HG02870 (cell line): ENCODE measurements at regions not wholly inside any gene's neighbourhood (a gene's known extent, or its start where the extent isn't known, plus 50 kb on each side); places are given as distances from the start of the nearest gene placed in this dataset.
"Not testable (repeated sequence)": the region's sequence is repeated elsewhere in the genome, so short reads cannot be mapped to it uniquely, and the experiment has no call there.

Experiments
- ATAC-seq: cut with Tn5 transposase; IDR thresholded peaks from one replicate; pipeline ENCODE4 v1.9.1; 2021; ENCODE audit warnings: mild to moderate bottlenecking, moderate library complexity; ENCODE audit not compliant: unreplicated experiment

DNA sequence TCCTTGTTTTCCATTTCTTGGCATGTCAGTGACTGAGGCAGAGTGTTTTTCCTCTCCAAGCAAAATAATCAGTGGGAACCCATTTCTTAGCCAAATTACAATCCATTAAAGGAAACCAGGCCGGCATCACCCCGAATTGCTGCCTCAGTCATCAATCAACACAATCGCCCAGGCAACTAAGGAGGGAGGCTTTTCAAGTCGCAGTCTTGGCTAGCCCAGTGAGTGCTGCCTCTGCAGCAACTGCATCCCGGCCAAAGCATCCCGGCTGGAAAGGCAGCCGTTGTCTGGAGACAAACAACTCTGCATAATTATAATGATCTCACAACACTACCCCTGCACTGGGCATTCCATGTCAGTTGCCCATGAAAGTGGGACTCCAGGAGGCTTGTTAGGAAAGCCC, 213.5 kb upstream of the PRICKLE2 start:
- no peak for ATAC-seq

DNA sequence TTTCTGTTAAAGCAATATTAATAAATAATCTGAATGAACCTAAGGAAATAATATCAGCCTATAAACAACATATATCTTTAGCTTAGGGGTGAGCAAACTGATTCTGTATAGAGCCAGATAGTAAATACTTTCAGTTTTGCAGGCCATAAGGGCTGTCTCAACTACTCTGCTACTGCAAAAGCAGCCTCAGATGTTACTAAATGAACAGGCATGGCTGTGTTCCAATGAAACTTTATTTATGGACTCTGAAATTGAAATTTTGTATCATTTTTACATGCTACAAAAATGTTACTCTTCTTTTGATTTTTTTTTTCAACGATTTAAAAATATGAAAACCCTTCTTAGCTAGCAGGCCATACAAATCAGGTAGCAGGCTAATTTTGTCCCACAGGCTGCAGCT, 212.8 kb upstream of the PRICKLE2 start:
- no peak for ATAC-seq

DNA sequence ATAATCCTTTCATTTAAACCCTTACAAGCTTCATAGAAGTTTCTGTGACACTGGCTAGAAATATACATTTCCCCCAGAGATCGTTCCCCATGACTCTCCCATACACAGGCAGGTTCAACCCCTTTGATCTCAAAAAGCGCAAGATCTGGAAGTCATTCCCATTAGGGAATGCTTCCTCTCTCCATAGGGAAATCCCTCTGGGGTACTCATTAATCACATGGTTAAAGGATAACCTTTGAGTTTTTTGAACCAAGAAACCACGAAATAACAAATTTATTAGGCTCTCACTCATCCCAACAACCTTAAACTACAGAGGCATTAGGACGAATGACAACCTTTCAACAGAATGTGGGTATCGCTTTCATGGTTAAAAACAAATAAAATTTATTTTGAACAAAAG, 211.9 kb upstream of the PRICKLE2 start:
- no peak for ATAC-seq

DNA sequence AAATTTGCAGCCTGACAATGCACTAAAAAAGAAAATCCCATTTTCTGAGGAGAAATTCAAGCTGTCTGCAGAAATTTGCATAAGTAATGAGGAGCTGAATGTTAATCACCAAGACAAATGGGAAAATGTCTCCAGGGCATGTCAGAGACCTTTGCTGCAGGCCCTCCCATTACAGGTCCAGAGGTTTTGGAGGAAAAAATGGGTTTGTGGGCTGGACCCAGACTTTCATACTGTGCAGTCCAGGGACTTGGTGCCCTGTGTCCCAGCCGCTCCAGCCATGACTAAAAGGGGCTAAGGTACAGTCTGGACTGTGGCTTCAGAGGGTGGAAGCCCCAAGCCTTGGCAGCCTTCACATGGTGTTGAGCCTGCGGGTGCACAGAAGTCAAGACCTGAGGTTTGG, 209.8 kb upstream of the PRICKLE2 start:
- not testable (repeated sequence) for ATAC-seq

DNA sequence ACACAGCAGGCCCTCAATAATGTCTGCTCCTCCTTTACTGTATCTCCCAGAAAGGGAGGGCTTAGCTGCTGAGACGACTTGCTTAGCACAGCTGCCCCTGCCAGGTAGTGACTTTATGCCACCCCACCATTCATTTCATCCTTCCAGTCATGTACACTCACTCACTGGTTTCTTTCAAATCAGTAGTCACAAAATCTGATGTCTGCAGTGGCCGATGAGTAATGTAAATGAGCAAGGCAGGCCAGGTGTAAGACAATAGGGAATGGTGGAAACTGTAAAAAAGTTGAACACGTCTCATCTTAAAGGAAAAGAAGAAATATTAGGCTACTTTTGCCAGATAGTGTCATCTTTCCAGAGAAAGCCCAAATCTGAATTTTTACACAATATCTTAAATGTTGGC, 207.6 kb upstream of the PRICKLE2 start:
- no peak for ATAC-seq

DNA sequence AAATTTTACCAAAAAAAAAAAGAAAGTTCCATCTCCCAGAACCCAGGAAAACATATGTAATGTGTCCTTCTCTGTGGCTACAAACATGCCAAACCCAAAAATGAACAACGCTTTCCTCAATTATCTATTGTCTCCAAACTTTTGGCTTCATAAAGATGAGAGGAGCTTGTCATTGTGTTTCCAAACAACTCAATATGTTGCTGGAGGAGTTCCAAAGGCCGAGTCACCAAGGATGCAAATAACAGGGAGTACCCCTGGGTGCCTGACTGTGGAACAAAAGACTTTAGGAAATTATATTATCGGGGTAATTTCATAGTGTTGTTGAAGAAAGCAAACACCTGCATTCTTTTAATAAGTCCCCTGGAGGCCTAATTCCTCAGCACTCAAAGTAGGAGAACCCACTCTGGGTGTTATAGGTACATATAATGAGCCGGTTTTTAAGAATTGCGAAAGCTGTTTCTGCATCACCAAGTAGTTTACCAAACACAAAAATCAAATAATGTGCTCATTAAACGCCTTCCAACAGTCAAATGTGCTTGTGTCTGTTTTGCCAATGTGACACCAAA, 206.3 kb upstream of the PRICKLE2 start:
- ATAC-seq = no peak

DNA sequence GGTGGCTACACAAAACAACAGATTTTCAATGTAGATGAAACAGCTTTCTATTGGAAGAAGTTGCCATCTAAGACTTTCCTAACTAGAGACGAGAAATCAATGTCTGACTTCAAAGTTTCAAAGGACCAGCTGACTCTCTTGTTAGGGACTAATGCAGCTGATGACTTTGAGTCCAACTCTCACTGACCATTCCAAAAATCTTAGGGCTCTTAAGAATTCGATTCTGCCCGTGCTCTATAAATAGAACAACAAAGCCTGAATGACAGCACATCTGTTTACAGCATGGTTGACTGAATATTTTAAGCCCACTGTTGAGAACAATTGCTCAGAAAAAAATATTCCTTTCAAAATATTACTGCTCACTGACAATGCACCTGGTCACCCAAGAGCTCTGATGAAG, 202.4 kb upstream of the PRICKLE2 start:
- no peak for ATAC-seq

DNA sequence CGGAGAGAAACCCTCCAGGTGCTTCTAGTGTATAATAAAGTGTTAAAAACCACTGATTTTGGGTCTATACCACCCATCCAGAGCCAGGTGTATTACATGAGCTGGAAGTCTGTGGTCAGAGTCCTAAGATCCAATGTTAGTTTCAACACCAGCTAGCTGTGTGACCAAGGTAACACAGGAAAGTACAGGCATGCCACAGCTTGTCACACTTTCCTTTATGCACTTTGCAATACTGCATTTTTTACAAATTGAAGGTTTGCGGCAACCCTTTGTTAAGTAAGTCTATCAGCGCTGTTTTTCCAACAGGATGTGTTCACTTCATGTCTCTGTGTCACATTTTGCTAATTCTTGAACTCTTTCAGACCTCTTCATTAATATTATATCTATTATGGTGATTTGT, 201.3 kb upstream of the PRICKLE2 start:
- ATAC-seq = no peak

DNA sequence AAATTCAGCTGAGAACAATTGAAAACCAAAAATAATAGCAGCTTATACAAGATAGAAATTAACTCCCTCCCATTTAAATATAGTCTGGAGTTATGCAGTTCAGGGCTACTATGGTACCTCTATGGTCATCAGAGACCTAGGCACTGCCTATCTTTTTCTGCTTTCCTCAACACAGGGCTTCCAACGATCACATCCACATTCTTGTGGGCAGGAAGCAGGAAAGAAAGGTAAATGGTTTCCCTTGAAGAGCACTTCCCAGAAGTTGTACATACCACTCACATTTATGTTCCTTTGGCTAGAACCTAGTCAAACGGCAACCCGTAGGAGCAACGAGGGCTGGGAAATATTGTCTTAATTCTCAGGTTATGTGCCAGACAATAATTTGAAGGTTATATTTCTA, 197.7 kb upstream of the PRICKLE2 start:
- ATAC-seq = no peak

DNA sequence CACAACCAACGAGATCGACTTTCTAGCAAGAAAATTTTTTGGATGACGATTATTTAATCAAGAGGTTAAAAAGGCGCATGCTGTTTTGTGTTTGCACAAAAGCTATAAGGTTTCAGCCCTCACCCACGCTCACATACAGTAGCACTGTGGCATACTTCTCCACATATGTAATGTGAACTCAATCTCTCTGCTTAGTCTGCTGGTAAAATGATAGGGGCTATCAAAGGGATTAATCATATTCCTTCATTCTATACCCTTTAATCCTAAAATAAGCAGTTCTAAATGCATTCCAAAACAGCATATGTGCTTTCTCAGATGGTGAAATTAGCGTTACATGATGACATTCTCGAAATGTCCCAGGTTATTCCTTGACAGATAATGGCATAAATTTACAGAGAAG, 196.9 kb upstream of the PRICKLE2 start:
- ATAC-seq = no peak

DNA sequence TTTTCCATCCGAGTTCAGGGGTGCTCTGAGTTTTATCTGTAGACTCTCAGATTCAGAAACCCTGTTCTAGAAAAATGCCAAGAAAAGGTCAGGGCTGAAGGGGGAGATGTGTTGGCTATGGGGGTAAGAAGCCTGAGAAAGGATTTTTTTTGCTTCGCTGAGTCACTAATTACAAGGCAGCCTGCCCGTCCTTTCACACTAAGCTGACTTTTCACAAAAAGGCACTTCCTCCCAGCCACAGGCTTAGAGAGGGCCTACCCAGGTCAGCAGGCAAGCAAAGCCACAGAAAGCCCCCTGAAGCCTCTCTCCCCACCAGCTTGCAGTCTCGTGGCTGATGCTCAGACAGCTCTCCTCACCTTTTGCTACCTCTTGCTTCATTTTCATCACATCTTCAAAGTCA, 192.6 kb upstream of the PRICKLE2 start:
- ATAC-seq = peak; percentile 52

DNA sequence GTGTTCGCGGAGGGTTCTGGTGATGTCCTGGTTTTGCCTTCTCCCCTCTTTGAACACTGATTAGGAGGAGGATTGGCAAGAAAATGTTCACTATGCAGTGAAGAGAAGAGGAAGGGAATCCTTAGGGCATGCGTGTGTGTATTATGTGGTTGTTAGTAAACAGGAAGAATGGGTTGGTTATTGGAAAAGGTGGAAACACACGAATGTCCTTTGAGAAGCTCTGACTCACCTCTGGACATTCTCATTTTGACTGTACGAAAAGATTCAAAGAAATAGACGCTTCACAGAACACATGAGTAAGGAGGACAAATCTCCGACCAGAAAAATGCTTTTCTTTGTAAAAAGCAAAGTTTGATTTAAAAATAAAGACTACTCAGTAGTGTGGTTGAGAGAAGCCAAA, 188.8 kb upstream of the PRICKLE2 start:
- ATAC-seq = peak; percentile 52

DNA sequence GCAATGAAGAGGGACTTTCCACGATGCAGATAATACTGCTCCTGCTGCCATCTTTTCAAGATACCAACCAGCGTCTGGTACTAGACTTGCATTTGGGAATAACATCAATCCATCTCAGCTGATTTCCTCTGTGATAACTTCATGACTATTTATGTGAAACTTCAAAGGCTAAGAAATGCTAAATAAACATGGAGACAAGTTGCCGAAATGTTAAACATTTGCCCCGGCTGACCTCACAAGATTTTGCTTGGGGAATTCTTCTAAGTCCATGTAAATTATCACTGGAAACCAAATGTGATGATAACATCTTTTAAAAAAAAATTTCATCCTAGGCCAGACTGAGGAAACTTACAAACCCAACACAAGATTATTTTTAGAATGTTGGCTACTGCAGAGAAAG, 185.8 kb upstream of the PRICKLE2 start:
- ATAC-seq = no peak

DNA sequence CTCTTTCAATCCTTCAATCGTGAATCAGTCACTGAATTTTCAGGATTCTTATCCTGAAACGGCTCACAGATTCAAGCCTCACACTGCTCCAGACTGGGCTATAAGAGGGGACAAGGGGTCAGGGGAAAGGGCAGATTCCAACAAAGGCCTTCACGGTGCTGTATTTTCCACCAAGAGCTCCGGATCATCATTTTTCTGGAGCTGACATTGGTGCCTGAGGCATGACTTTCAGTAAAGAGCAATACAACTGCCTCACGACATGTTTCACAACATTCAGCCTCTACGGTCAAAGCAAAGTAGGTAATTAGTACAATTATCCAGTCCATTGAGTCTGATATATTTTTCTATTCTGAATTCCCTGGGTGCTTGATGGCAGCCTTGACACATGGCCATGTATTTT, 185.0 kb upstream of the PRICKLE2 start:
- no peak for ATAC-seq

DNA sequence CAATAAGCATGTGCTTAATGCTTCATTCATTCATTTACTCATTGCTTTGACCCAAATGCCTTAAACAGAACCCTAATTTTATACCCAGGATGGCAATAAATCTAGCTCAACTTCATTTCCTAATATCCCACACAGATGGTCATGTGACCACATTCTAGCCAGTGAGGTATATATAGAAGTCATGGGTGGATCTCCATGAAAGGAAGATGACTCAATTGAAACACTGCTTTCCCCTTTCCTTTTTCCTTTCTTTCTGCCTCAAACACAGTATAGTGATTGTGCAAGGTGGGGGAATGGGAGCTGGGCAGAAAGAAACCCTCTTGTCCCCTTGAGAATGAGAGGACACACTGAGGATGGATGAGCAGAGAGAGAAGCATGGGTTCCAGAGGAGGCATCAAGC, 183.5 kb upstream of the PRICKLE2 start:
- ATAC-seq = no peak

DNA sequence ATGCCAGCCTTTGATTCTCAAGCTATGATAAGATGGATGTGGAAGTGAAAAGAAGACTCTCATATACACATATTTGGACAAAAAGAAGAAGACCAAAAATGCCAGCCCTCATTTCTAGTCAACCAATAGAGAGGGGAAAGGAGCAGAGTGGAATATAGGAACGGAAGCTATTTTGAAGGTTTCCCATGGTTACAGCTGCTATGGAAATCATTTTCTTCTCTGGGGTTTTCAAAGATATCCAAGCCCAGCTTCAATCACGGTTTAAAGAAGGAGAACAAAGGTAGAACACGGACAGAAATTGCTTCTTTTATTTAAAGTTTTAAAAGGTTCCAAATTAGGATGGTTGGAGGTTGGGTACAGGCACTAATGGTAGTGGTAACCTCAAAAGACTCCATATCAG, 181.0 kb upstream of the PRICKLE2 start:
- no peak for ATAC-seq

DNA sequence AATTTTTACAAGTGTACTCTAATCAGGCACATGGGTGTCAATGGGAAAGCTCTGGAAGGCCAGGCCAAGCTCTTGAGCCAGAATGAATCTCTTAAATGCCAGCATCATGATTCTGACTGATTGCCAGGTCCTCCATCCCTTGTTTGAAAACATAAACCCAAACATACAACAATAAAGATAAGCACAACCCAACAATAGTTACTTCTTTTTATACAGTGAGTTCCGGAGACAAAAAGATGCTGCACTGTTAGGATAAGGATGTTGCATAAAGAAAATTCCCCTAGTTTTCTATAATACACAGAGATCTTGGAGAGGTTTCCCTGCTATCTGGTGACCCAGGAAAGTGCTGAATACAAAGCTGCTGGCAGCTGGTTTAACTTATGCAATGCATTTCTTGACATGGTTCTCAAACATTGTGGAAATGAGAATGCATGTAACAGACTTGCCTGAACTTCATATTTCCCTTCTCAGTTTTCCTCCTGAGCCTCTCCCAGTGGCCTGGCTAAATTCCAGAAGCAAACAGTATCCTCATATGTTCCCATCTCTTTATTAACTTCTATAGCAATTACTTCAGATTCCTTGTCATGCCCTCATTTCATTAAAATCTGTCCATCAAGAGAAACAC, 180.1 kb upstream of the PRICKLE2 start:
- no peak for ATAC-seq

DNA sequence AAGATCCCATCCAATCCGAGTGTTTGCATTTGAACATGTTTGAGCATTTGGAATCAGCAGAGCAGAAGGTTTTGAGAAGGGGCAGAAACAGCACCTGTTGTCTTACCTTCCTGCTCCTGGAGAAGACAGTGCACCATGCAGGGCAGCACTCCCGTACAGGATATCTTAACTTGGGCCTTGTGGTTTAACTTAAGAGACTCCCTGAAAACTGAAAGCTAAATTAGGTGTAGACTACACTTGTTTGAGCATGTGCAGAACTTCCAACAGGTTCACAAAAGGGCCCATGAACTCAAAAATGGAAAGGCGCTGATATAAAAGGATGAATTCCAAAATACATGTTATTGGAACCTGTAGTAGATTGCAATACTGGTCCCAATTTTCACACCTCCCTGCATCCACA, 175.4 kb upstream of the PRICKLE2 start:
- no peak for ATAC-seq

DNA sequence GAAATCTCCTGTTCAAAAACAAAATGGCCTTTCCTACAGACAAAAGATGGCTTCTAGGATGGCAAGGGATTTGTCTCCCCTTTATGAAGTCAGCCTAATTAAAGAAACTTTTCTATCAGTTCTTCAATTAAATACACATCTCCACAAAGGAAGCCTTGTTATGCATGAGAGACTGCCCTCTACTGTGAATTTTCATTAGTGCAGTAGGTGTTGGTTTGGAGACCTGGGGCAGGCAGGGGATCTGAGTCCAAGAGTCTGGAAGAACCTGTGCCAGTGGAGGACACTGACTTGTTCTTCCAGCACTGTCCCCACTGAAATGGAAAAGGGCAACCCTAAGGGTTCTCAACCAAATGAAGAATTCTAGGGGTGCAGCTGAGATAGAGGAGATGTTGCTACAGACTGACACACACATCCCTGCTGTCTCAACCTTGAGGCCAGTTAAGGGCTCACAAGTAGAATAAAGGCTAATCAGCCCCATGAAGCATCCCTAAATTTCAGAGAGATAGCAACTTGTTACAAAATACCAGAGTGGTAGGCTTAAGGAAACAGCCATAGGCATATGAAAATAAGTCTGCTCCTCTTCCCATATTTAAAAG, 174.0 kb upstream of the PRICKLE2 start:
- ATAC-seq = peak; percentile 65

DNA sequence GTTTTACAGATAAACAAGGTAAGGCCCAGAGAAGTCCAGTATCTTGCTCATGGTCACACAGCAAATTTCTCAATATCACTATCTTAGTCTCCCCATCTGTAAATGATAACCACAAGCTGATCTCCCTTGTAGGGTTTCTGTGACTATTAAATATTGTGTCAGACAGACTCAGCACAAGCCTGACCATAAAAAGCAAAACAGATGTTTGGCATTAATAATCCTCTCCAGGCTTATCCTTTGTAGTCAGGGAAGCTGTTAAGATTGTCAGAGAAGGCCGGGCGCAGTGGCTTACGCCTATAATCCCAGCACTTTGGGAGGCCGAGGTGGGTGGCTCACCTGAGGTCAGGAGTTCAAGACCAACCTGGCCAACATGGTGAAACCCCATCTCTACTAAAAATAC, 173.2 kb upstream of the PRICKLE2 start:
- ATAC-seq = no peak

DNA sequence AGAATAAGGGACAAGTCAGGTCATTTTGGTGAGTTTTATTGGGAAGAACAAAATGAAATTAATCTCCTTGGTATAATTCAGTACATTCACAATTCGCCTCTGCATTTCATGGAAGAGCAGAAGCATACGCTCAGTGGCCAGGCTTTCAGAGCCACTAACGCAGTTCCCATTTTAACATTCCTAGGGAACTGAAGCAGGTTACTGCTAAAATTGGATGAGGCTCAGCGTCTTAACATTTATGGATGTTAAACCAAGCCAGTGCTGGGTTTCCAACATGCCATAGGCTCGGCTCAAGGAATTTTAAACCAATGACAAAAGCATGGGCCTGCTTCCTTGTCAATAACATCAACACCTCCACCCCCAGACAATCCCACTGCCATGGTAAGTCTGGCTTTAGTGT, 172.7 kb upstream of the PRICKLE2 start:
- ATAC-seq = no peak

DNA sequence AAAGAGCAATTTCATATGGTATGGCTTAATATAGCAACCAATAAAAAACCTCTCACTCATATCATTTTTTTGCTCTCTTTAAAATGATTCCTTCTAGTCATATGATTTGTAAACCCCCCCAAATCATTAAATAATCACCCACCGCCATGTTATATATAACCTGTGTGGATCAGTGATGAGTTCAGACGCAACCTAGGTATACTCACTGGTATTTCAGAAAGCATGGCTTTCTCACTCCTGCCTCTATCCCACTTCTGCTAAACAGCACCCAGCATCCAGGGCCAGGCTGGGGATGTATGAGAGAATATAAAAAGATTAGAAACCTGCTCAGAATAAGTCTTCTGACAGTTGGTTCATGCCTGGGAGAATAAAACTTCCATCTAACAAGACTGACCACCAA, 172.3 kb upstream of the PRICKLE2 start:
- ATAC-seq = no peak

DNA sequence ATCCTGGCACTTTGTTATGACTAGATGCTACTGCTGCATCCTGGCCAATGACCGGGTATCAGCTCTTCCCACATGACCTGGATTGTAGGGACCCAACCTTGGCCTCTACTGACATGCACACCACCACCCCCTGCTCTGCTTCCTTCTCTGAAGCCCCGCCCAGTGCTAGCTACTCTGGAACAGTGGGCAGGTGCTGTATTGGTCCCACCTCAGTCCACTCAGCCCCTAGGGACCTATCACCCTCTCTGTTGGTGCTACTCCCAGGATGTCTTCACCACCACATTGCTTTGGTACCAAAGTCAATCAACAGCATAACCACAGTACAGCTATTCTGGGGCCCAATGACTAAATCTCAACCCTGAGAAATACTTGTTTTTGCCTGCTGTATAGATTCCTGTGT, 170.2 kb upstream of the PRICKLE2 start:
- no peak for ATAC-seq
